Stimulated activated effector memory CD8-positive, alpha-beta T cell treated with anti-CD3 and anti-CD28 coated beads, Interleukin-12 subunit alpha, Interleukin-12 subunit beta, amount 100 ng/mL, for 72 hours (primary cell): ENCODE measurements at regions not wholly inside any gene's neighbourhood (a gene's known extent, or its start where the extent isn't known, plus 50 kb on each side); places are given as distances from the start of the nearest gene placed in this dataset.

Experiments used
- ATAC-seq: fragments of 150-1000 bp; cut with Tn5 transposase; 2 replicates; pipeline ENCODE4 v1.10.0; 2021
- DNase-seq, 2 donors: peaks; one replicate each; pipeline ENCODE4 v3.0.0; 2021 to 2022; ENCODE audit warnings: low spot score in 2 of 2
- H3K27ac Mint-ChIP-seq: one replicate; pipeline ENCODE4 v1.8.0; 2022; ENCODE audit warnings: mild to moderate bottlenecking, mixed read lengths
- H3K36me3 Mint-ChIP-seq: one replicate; pipeline ENCODE4 v1.8.0; 2022; ENCODE audit warnings: mild to moderate bottlenecking, mixed read lengths
- H3K4me1 Mint-ChIP-seq: one replicate; pipeline ENCODE4 v1.8.0; 2022; ENCODE audit warnings: mixed read lengths
- H3K4me3 Mint-ChIP-seq: one replicate; pipeline ENCODE4 v1.8.0; 2022; ENCODE audit warnings: mild to moderate bottlenecking, mixed read lengths
- H3K9me3 Mint-ChIP-seq: one replicate; pipeline ENCODE4 v1.8.0; 2022; ENCODE audit warnings: mixed read lengths

DNA sequence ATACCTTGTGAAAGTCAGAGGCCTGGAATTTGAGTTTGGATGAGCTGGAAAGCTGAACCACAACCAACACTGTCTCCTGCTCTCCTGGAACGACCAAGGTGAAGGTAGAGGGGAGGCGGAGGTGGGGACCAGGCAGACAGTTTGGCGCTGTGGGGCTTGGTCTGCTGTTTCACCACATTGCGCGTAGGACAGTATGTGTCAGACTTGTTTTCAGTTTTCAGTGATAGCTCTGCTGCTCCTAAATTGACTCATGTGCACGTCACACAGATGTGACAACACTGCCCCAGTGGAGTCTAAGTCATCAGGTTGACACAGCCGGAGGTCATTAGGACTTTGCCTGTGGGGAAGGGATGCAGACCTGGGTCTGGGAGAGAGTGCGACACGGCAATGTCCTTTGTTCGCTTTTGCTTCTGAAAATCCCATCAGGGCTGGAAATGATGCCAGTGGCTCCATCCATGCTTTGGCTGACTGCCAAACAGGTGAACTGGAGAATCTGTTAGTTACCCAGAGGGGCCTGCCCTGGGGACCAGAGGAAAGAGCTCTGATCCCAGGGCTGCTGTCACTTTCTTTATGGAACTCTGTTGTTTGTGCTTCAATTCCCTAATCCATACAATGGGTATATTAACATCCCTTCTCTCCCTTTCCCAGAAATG lies 255.5 kb downstream of the CDC5L start:
- H3K9me3 Mint-ChIP-seq, result no peaks in the 10 kb centered on the region
- H3K4me1 Mint-ChIP-seq, result peaks cover 40% of the 10 kb centered on the region
- ATAC-seq (peak; percentile 97), DNase-seq (peak; percentile 50 to 86)
- peaks cover 16% of the 10 kb centered on the region for H3K36me3 Mint-ChIP-seq
- H3K27ac Mint-ChIP-seq, result peak overlapping the region; percentile 93
- peak overlapping the region; percentile 49 for H3K4me3 Mint-ChIP-seq

DNA sequence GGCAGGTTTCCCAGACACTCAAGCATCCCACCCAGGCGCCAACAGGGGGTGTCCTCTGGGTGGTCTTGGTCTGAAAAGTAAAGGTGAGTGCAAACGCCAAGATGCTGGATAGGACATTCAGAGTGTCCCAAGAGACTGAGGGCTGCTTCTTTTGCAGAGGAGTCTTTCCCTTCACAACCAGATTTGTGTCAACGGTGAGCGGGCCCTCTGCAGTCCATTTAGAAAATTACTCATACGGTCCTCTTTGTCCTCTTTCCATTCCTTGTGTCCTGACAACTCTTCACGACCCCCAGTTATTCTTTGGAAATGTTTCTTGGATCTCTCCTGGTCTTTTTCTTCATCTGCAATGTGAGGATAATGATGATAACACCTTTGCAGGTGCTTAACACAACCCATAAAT lies 257.8 kb downstream of the CDC5L start:
- Mint-ChIP-seq H3K27ac (no peak overlapping the region), H3K4me3 (no peak overlapping the region), H3K4me1 (peaks cover 58% of the 10 kb centered on the region), H3K36me3 (peaks cover 16% of the 10 kb centered on the region), H3K9me3 (peaks cover 3% of the 10 kb centered on the region)
- ATAC-seq (no peak), DNase-seq (no peak)

GRCh38 chr6:44646355-44646754 lies 258.8 kb downstream of the CDC5L start:
- peaks cover 11% of the 10 kb centered on the region for H3K36me3 Mint-ChIP-seq
- H3K4me3 Mint-ChIP-seq, result no peak overlapping the region
- peaks cover 3% of the 10 kb centered on the region for H3K9me3 Mint-ChIP-seq
- DNase-seq, result no peak
- no peak for ATAC-seq
- H3K4me1 Mint-ChIP-seq, result peaks cover 47% of the 10 kb centered on the region
- H3K27ac Mint-ChIP-seq, result peak overlapping the region; percentile 58

DNA sequence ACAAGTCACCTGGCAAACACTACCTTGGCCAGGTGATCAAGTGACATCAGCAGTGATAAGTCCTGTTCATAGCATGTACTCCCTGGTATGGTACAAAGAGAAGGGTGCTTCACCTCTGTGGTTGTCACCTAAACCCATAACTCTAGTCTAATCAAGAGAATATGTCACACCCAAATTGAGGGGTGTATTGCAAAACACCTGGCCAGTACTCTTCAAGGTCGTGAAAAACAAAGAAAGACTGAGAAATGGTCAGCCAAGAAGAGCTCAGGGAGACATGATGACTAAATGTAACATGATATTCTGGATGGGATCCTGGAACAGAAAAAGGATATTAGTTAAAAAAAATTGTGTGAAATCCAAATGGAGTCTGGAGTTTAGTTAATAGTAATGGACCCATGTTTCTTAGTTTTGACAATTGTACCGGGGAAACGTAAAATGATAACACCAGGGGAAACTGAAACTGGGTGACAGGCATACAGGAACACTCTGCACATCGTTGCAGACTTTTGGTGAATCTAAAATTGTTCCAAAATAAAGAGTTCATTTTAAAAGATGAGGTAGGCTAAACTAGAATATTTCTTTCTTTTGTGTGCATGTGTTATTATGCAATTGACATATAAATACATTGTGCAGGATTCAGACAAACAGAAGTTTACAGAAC lies 262.0 kb downstream of the CDC5L start:
- no peak for DNase-seq
- H3K27ac Mint-ChIP-seq, result peak overlapping the region; percentile 15
- H3K4me1 Mint-ChIP-seq, result peaks cover 43% of the 10 kb centered on the region
- peak; percentile 52 for ATAC-seq
- peaks cover 3% of the 10 kb centered on the region for H3K9me3 Mint-ChIP-seq
- H3K4me3 Mint-ChIP-seq, result no peak overlapping the region
- peaks cover under 1% of the 10 kb centered on the region for H3K36me3 Mint-ChIP-seq

GRCh38 chr6:44650495-44650894 lies 263.0 kb downstream of the CDC5L start:
- Mint-ChIP-seq H3K9me3 (peaks cover 3% of the 10 kb centered on the region), H3K36me3 (peaks cover 5% of the 10 kb centered on the region), H3K27ac (no peak overlapping the region), H3K4me3 (no peak overlapping the region), H3K4me1 (peaks cover 51% of the 10 kb centered on the region)
- ATAC-seq, result no peak
- DNase-seq, result no peak

- Mint-ChIP-seq H3K9me3 (peaks cover 3% of the 10 kb centered on the region), H3K27ac (no peak overlapping the region), H3K4me1 (peaks cover 55% of the 10 kb centered on the region), H3K4me3 (no peak overlapping the region), H3K36me3 (peaks cover 5% of the 10 kb centered on the region)
- ATAC-seq, result no peak
- no peak for DNase-seq
Measured at GRCh38 chr6:44650947-44651346, 263.4 kb downstream of the CDC5L start.

- H3K4me3 Mint-ChIP-seq, result no peak overlapping the region
- no peak overlapping the region for H3K27ac Mint-ChIP-seq
- DNase-seq (no peak), ATAC-seq (no peak)
- peaks cover 55% of the 10 kb centered on the region for H3K4me1 Mint-ChIP-seq
- H3K9me3 Mint-ChIP-seq, result peaks cover 3% of the 10 kb centered on the region
- peaks cover 5% of the 10 kb centered on the region for H3K36me3 Mint-ChIP-seq
Measured at GRCh38 chr6:44651604-44652003, 264.1 kb downstream of the CDC5L start.

DNA sequence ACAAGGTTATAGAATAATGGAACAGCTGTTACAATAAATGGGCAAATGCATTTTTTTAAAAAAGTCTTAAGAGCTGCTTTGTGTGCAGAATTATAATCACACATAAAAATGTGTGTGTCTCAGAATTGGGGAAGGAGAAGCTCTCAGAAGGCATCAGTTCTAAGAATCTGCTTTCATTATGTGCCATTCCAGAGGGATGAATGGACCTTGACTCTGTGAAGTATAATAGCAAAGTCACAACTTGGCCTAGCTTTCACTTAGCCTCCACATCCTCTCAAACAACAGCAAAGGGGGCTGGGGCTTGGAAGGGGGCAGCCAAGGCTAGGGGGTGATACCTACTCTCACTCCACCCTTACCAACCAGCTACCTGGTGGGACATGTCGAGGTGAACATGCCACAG lies 265.0 kb downstream of the CDC5L start:
- DNase-seq (no peak), ATAC-seq (no peak)
- Mint-ChIP-seq H3K4me1 (peaks cover 55% of the 10 kb centered on the region), H3K27ac (no peak overlapping the region), H3K36me3 (peaks cover 5% of the 10 kb centered on the region), H3K9me3 (peaks cover 3% of the 10 kb centered on the region), H3K4me3 (no peak overlapping the region)

- ATAC-seq (no peak), DNase-seq (no peak)
- peaks cover 50% of the 10 kb centered on the region for H3K4me1 Mint-ChIP-seq
- H3K36me3 Mint-ChIP-seq, result peaks cover 5% of the 10 kb centered on the region
- H3K4me3 Mint-ChIP-seq, result no peak overlapping the region
- H3K27ac Mint-ChIP-seq, result peak overlapping the region; percentile 30
- peaks cover 3% of the 10 kb centered on the region for H3K9me3 Mint-ChIP-seq
Measured at GRCh38 chr6:44653091-44653490, 265.6 kb downstream of the CDC5L start.

DNA sequence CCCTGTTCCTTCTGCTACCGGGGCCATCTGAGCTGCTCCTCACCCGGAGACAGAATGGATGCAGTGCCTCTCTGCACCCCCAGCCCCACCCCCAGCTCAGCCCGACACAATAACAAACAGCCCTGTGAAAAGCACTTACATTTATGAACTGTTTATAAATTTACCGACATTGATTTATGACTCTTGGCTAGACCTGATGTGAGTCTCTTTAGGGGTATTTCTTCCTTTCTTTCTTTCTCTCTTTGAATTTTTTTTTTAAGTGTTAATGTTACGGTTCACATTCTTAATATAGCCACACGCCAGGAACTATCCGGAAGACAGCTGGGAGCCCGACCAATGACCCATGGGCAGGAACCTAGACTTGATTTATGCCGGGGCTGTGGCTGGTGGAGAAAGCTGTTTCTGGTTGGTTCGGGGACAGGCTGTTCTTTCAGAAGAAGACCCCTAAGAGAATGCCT lies 266.3 kb downstream of the CDC5L start:
- H3K36me3 Mint-ChIP-seq, result peaks cover 5% of the 10 kb centered on the region
- DNase-seq, result no peak
- no peak overlapping the region for H3K4me3 Mint-ChIP-seq
- ATAC-seq, result no peak
- peaks cover 45% of the 10 kb centered on the region for H3K4me1 Mint-ChIP-seq
- peak overlapping the region; percentile 30 for H3K27ac Mint-ChIP-seq
- peaks cover 7% of the 10 kb centered on the region for H3K9me3 Mint-ChIP-seq

GRCh38 chr6:44655412-44656342 lies 268.2 kb downstream of the CDC5L start:
- H3K36me3 Mint-ChIP-seq, result peaks cover 5% of the 10 kb centered on the region
- H3K9me3 Mint-ChIP-seq, result peaks cover 6% of the 10 kb centered on the region
- H3K4me3 Mint-ChIP-seq, result peak overlapping the region; percentile 36
- peaks cover 36% of the 10 kb centered on the region for H3K4me1 Mint-ChIP-seq
- ATAC-seq (peak; percentile 79), DNase-seq (peak; percentile 84 to 90)
- H3K27ac Mint-ChIP-seq, result peak overlapping the region; percentile 90

- DNase-seq (no peak), ATAC-seq (no peak)
- Mint-ChIP-seq H3K4me3 (no peak overlapping the region), H3K36me3 (peaks cover 5% of the 10 kb centered on the region), H3K27ac (no peak overlapping the region), H3K4me1 (peaks cover 36% of the 10 kb centered on the region), H3K9me3 (peaks cover 6% of the 10 kb centered on the region)
Measured at GRCh38 chr6:44656691-44657090, 269.2 kb downstream of the CDC5L start.

DNA sequence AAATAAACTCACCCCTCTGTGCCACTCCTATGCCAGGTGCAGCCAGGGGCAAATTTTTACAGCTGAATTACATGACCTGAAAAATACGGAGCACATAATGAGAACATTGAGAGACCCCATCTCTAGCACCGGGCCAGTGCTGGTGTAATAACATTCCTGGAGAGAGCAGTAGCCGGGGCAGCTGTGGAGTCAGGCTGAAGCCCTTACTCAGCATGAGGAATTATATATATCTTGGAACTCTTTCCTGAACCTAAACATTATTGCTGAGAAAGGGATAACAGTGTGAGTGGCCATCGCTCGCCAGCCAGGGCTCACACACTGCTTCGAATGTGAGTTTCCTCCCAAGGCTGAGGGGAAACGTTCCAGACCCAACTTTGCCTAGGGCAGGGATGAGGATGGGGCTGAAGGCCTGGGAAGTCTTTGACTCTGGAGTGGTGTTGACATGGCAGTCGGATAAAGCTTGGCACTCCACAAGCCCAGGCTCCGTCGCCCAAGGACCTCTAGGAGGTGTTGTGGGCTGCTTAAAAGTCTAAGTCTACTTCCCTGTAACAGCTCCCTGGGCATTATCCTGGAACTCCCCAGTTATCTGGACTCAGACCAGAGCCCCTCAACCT lies 269.8 kb downstream of the CDC5L start:
- H3K4me1 Mint-ChIP-seq, result peaks cover 37% of the 10 kb centered on the region

DNA sequence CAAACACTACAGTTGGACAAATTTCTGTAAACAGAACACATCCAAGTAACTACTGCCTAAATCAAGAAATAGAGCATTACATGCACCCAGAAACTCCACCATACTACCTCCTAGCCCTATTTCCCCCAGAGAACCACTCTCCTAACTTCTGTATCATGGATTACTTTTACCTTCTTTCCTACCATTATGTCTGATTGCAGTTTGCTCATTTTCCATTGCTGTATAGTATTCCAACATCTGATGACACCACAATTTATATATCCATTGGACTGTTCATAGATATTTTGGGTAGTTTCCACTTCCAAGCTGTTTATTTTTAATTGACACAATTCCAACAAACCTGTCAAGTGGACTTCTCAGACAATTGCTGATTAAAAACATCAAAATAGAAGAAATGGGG lies 271.1 kb downstream of the CDC5L start:
- H3K36me3 Mint-ChIP-seq, result peaks cover 5% of the 10 kb centered on the region
- DNase-seq, result no peak
- H3K27ac Mint-ChIP-seq, result no peak overlapping the region

More for the DNA sequence above, 269.8 kb downstream of the CDC5L start:
- H3K4me3 Mint-ChIP-seq, result no peak overlapping the region
- H3K27ac Mint-ChIP-seq, result no peak overlapping the region
- peaks cover 6% of the 10 kb centered on the region for H3K9me3 Mint-ChIP-seq
- no peak for ATAC-seq
- peaks cover 5% of the 10 kb centered on the region for H3K36me3 Mint-ChIP-seq
- no peak for DNase-seq

DNA sequence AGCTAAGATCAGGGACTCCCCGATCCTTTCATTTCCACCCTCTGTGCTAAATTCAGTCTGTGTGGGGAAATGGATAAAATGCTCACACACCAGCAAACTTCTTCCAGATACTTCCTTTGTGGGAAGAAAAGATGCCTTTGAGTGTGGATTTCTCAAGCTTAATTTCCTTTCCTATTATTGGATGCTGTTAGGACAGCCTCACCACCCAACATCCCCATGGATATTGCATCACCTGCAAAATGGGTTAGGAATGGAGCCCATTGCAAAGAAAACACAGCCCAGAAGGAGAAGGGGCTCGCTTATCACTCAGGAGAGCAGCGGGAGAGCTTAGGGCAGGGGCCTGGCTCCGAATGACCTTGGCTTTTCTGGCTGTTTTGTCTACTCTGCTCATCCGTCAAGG lies 272.2 kb downstream of the CDC5L start:
- no peak for ATAC-seq
- Mint-ChIP-seq H3K27ac (peak overlapping the region; percentile 3), H3K36me3 (peaks cover 2% of the 10 kb centered on the region), H3K4me1 (peaks cover 37% of the 10 kb centered on the region), H3K4me3 (no peak overlapping the region), H3K9me3 (peaks cover 6% of the 10 kb centered on the region)
- DNase-seq, result no peak

More for the DNA sequence above, 271.1 kb downstream of the CDC5L start:
- H3K4me3 Mint-ChIP-seq, result no peak overlapping the region
- H3K4me1 Mint-ChIP-seq, result peaks cover 39% of the 10 kb centered on the region
- peaks cover 6% of the 10 kb centered on the region for H3K9me3 Mint-ChIP-seq
- no peak for ATAC-seq
